Cardiac septum (tissue), 1 donor: ENCODE measurements at regions not wholly inside any gene's neighbourhood (a gene's known extent, or its start where the extent isn't known, plus 50 kb on each side); places are given as distances from the start of the nearest gene placed in this dataset.
"Not testable (repeated sequence)": the region's sequence is repeated elsewhere in the genome, so short reads cannot be mapped to it uniquely, and the experiment has no call there.

Source experiments
- DNase-seq: peaks from one replicate; pipeline ENCODE4 v3.0.0-alpha.2; 2020; ENCODE audit warnings: low spot score
- intact Hi-C: fragments of 100-400 bp; cut with DNase I; formaldehyde crosslinking; loops from one replicate; pipeline ENCODE4 v1.14.0; 2022
- donor health status: DM: no; HTN: no; CAD: no.

GRCh38 chr4:112038861-112039260 lies 106.4 kb upstream of the FAM241A start:
- intact Hi-C loops: no loop called here
- DNase-seq: no peak

GRCh38 chr4:112049119-112049518 lies 96.1 kb upstream of the FAM241A start:
- intact Hi-C loops, DNase-seq: not testable (repeated sequence)

DNA sequence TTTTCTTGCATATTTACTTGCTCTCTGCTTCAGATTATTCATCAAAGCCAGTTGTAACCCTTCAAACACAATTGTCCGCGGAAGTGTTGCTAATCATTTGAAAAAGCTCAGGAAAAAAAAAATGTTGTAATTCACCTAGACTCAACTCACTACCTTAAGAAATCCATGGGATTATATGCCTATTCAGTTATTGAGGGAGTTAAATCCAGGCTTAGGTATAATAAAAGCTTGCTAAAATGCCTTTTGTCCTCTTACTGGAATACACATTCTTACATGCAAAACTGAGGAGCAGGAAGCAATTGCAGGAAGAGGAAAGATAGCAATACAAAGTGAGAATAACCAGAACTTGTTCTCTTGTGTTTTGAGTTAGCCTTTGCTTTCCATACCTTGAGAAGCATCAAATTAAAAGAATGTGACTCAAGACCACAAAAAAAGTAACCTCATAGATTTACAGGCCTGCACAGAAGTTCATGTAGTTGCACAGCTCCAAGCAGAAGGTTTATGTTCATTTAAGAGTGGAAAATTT lies 91.4 kb upstream of the FAM241A start:
- intact Hi-C loops: no loop called here
- DNase-seq: no peak

- DNase-seq: no peak
Measured at GRCh38 chr4:112055100-112055499, 90.2 kb upstream of the FAM241A start.

DNA sequence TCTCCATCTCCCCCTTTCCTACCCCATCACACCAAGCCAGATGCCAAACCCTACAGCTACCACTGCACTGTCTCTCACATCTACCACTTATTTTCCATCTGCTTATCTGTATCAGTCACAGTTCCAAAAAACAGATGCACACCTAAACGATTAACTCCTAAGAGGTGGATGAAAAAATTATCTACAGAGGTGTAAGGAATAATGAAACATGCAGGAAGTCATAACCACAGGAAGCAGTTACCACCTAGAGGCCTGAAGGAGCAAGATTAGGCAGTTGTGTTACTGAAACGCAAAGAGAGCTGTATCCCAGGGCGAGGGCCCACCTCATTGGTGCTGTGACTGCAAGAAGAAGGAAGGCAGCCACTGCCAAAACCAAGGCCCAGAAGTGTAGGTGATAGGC lies 87.8 kb upstream of the FAM241A start:
- intact Hi-C loops: no loop called here
- DNase-seq: no peak

More at GRCh38 chr4:112055100-112055499, 90.2 kb upstream of the FAM241A start:
- intact Hi-C loops: no loop called here

DNA sequence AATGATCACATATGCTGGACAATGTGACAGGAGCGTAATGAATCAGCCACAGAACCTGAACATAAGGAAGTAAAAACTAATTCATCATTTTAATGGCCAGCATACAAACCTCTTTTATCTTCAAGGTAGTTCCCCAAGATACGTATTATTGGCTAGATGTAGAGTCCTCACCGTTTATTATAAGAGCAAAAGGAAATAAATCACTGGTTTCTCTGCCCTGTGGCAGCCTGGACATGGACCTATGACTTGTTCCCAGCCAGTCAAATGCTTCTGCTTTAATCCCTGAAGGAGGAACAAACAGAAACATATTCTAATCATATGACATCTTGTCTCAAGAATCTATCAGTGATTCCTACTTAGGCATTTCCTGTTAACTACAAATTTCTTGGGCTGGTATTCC lies 86.8 kb upstream of the FAM241A start:
- intact Hi-C loops: no loop called here
- DNase-seq: no peak

- DNase-seq: no peak
- intact Hi-C loops: no loop called here
Measured at GRCh38 chr4:112060212-112060611, 85.0 kb upstream of the FAM241A start.

GRCh38 chr4:112061207-112061817 lies 83.9 kb upstream of the FAM241A start:
- intact Hi-C loops: no loop called here
- DNase-seq: no peak

- no peak for DNase-seq
- intact Hi-C loops: no loop called here
Measured at GRCh38 chr4:112063260-112063659, 82.0 kb upstream of the FAM241A start.

DNA sequence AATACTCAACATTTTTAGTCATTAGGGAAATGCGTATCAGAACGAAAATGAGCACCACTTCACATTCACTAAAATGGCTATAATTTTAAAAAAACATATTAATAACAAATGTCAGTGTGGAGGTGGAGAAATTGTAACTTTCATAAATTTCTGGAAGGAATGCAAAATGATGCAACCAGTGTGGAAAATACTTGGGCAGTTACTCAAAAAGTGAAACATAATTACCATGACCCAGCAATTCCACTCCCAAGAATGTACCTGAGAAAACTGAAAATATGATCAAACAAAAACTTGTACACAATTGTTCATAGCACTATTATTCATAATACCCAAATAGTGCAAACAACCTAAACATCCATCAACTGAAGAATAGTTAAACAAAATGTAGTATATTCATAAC lies 76.1 kb upstream of the FAM241A start:
- intact Hi-C loops: no loop called here

GRCh38 chr4:112073181-112073580 lies 72.1 kb upstream of the FAM241A start:
- intact Hi-C loops: no loop called here
- no peak for DNase-seq

More for the DNA sequence above, 76.1 kb upstream of the FAM241A start:
- DNase-seq: no peak

DNA sequence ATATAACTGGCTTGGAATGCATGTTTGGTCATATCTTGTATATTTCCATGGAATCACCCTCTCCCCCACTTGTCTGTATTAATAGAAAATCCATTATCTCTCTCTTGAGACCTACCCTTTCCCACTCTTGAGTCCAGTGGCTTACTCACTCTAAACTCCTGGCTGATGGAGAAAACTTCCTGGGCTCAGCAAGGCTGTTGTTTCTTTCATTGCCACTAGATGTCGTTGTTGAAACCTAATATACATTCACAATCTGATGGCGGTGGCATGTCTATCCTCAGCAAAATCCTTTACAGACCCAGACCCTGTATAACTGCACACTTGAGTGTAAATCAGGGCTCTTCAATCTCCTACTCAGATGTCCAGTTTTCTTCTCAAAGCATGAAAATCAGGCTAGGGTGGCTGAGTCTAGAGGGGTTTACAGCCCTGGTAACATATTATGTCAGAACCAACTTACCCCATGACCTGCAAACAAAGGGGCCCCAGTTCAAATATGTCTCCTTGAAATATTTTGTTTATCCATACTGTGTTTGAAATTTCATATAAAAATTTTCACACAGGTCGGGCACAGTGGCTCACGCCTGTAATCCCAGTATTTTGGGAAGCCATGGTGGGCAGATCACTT lies 70.0 kb upstream of the FAM241A start:
- intact Hi-C loops: no loop called here

GRCh38 chr4:112075906-112076305 lies 69.3 kb upstream of the FAM241A start:
- intact Hi-C loops: no loop called here
- no peak for DNase-seq

More for the DNA sequence above, 70.0 kb upstream of the FAM241A start:
- no peak for DNase-seq

GRCh38 chr4:112076919-112077608 lies 68.2 kb upstream of the FAM241A start:
- no peak for DNase-seq
- intact Hi-C loops: no loop called here

GRCh38 chr4:112077743-112078142 lies 67.5 kb upstream of the FAM241A start:
- no peak for DNase-seq
- intact Hi-C loops: no loop called here

- DNase-seq: no peak
- intact Hi-C loops: no loop called here
Measured at GRCh38 chr4:112082954-112083586, 62.2 kb upstream of the FAM241A start.

DNA sequence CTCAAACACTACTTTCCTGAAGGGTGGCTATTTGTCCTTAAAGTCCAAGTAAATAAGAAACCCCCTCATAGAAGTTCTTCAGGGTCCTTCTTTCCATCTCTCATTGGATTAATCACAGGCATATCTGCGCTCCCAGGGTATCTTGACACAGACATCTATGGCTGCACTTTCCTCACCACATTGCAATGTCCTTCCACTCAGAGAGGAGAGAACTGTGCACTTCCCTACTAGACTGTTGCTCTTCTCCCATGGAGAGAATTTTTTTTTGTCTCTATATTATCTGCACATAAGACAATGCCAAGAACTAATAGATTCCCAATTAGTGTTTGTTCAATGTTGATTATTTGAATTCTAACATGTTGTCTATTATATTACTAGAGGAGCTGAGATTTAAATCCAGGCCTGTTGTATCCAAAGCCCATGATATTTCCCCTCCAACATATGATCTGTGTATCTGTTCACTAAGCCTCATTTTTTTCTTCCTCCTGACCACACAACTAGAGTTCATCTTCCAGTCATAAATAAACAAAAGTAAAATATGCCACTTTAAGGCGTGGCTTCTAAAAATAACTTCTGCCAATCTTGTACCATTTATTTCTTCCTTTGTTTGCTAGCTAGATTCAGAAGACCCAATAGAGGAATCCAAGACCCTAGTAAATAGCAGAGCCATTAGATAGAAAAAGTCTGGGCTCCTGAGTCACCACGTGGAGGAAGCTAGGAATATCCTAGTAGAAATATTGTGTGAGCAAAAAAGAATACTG lies 61.5 kb upstream of the FAM241A start:
- DNase-seq: no peak
- intact Hi-C loops: no loop called here

DNA sequence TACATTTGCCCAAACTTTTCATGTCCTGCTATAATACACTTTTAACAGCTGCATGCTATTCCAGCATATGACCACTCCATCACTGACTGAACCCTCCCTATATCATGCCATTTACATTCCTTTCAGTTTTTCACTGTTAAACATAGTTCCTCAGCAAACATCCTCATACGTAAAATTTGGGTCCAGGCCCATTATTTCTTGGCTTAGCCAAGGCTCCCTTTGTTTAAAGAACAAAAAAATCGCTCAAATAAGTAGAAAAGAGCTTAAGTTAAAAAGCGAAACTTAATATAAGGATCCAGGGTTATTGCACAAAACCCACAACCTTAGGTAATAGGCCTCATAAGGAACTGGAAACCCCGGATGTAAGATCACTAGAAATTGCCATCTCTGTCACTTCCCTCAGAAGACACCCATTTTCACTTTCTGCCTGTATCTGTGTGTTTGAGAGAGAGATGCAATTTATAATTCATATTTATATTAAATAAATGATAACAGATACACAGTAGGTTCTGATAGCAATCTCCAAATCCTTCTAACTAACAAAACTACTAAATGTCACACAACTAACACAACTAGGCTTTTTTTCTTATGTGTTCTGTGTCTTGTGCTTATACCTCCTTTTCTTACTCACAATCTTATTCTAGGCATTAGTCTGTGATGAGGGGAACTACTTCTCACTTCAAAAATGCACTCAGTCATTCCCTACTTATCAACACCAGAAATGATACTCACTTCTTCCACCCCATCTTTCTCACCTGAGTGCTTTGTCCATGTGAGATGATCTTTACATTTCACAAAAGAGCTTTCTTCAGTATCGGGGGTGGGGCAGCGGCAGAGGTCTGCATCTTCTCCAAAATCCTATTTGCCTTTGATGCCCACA lies 59.9 kb upstream of the FAM241A start:
- intact Hi-C loops: no loop called here

GRCh38 chr4:112086036-112086434 lies 59.2 kb upstream of the FAM241A start:
- intact Hi-C loops: no loop called here
- DNase-seq: no peak

More for the DNA sequence above, 59.9 kb upstream of the FAM241A start:
- DNase-seq: no peak
